Astrocyte of the cerebellum (primary cell): ENCODE measurements at regions not wholly inside any gene's neighbourhood (a gene's known extent, or its start where the extent isn't known, plus 50 kb on each side); places are given as distances from the start of the nearest gene placed in this dataset.
A peak's percentile ranks its signal among the peaks of the same experiment; 100 is the strongest.

Experiments
- DNase-seq: peaks from one replicate; pipeline ENCODE4 v3.0.0-alpha.2; 2011; ENCODE audit warnings: low read depth
- H3K4me3 ChIP-seq: 2 replicates; pipeline ENCODE4 v1.5.1; 2011; ENCODE audit warnings: mild to moderate bottlenecking, low read depth, low read length, moderate library complexity
- CTCF ChIP-seq: IDR thresholded peaks from 2 replicates; pipeline ENCODE4 v1.5.1; 2012; ENCODE audit warnings: low read length, low read depth, moderate library complexity, mild to moderate bottlenecking; ENCODE audit errors: missing control alignments
- in situ Hi-C: cut with HindIII; loops from 2 replicates; pipeline ENCODE4 v1.10.0; 2017; ENCODE audit warnings: low sequenced_read_pairs

- DNase-seq: no peak
- in situ Hi-C loops: no loop called here
- H3K4me3 ChIP-seq: no peak overlapping the region
- no peak for TF ChIP-seq CTCF
These were observed 143.2 kb upstream of the TNRC6C start for GRCh38 chr17:77815127-77815905.

- peak; percentile 45 for DNase-seq
- no peak overlapping the region for H3K4me3 ChIP-seq
- TF ChIP-seq CTCF: no peak
- in situ Hi-C loops: no loop called here
These were observed 140.6 kb upstream of the TNRC6C start for GRCh38 chr17:77817953-77818352.

GRCh38 chr17:77819497-77819896, 139.0 kb upstream of the TNRC6C start:
- no peak for TF ChIP-seq CTCF
- DNase-seq: no peak
- in situ Hi-C loops: no loop called here
- H3K4me3 ChIP-seq: no peak overlapping the region

DNA sequence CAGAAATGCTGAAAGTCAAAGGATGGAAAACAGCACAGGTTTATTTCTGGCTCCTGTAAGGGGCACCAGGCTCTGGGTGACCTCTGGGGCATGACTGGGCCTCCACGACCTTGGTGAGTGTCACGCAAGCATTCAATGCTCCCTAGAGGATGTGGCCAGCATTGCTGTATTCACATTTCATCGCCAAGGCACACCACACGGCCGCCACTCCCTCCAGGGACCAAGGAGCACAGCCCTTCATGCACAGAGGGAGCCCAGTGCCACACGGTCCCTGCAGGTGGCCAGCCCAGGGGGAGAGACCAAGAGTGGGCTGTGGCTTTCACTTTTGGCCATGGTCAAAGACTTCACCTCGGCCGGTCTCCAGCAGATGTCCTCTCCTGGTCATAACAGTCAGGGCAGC, 137.4 kb upstream of the TNRC6C start:
- no peak overlapping the region for H3K4me3 ChIP-seq
- DNase-seq: no peak
- in situ Hi-C loops: no loop called here
- TF ChIP-seq CTCF: no peak

GRCh38 chr17:77822302-77823030, 136.0 kb upstream of the TNRC6C start:
- H3K4me3 ChIP-seq: no peak overlapping the region
- no peak for TF ChIP-seq CTCF
- no peak for DNase-seq
- in situ Hi-C loops: no loop called here

- no peak overlapping the region for H3K4me3 ChIP-seq
- DNase-seq: no peak
- in situ Hi-C loops: no loop called here
- TF ChIP-seq CTCF: no peak
These were observed 134.3 kb upstream of the TNRC6C start for GRCh38 chr17:77824102-77824779.
